ENCODE measurements at regions not wholly inside any gene's neighbourhood (a gene's known extent, or its start where the extent isn't known, plus 50 kb on each side); places are given as distances from the start of the nearest gene placed in this dataset.
"Not testable (repeated sequence)": the region's sequence is repeated elsewhere in the genome, so short reads cannot be mapped to it uniquely, and the experiment has no call there.

DNA sequence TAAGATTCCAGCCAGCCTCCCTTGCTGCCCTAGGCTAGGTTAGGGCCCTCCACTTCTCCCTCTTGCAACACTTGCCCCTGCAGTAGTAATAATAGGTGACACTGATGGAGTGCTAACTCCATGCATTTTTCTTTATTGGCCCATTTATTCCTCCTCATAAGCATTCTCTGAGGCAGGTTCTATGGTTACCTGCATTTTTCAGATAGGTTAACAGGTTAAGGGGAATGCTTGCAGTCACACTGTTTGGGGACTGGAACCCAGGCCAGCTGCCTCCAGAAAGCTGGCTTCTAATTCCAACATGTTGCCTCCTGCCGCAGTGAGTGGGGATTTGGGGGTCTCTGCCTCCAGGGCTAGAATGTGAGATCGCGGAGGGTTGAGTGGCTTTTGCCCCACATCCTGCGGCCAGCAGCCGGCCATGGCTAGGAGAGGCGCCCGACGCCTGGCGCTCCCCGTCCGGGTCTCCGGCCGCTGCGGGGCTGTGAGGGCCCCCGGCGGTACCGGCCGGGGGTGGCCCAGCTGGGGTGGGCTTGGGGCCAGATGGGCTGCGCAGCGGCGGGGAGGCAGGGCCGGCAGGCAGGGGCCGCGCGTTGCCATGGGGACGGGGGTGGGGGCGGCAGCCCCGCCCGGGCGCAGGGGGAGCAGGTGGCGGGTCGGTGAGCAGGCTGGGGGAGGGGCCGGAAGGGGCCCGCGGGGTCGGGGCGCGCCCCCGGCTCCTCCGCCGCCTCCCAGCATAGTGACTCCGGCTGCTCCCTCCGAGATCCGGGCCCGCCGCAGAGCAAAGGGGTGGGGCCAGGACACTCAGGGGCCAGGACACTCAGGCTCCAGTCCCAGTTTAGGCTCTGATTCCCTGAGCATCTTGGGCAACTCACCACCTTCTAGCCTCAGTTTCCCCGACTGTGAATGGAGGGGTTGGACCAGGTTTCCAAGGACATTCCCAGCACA, 68.4 kb upstream of the SSBP3 start:
- no peak for DNase-seq

DNA sequence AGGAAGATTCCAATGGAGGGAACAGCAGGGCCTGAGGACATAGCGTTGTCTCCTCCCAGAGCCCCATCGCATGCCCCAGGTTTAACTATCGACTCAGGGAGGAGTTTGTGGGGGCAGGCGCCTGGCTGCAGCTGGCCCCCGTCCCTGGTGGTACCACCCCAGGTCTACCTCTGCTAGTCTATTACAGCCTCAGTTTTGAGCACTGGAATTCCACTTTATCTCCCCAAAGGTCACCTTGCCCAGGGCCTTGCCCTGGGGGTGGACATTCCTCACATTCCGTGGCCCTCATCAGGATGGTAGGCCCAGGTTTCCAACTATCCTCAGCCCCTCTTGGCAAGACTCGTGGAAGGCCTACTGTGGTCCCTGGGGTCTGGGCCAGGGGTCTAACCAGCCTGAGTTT, 65.4 kb upstream of the SSBP3 start:
- DNase-seq: no peak

DNA sequence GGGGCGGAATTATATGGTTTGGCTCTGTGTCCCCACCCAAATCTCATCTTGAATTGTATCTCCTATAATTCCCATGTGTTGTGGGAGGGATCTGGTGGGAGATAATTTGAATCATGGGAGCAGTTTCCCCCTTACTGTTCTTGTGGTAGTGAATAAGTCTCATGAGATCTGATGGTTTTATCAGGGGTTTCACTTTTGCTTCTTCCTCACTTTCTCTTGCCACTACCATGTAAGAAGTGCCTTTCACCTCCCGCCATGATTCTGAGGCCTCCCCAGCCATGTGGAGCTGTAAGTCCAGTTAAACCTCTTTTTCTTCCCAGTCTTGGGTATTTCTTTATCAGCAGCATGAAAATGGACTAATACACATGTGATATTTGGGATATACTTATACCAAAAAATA, 63.2 kb upstream of the SSBP3 start:
- DNase-seq: not testable (repeated sequence)

DNA sequence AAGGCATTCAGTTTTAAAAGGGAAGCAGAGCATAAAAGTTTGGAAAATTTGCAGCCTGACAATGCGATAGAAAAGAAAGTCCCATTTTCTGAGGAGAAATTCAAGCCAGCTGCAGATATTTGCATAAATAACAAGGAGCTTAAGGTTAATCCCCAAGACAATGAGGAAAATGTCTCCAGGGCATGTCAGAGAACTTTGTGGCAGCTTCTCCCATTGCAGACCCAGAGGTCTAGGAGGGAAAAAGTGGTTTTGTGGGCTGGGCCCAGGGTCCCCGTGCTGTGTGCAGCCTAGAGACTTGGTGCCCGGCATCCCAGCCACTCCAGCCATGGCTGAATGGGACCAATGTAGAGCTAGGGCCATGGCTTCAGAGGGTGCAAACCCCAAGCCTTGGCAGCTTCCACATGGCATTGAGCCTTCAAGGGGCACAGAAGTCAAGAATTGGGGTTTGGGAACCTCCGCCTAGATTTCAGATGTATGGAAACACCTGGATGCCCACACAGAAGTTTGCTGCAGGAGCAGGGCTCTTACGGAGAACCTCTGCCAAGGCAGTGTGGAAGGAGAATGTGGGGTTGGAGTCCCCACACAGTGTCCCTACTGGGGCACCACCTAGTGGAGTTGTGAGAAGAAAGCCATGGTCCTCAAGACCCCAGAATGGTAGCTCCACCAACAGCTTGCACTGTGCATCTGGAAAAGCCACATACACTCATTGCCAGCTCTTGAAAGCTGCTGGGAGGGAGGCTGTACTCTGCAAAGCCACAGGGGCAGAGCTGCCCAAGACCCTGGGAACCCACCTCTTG, 62.3 kb upstream of the SSBP3 start:
- not testable (repeated sequence) for DNase-seq

DNA sequence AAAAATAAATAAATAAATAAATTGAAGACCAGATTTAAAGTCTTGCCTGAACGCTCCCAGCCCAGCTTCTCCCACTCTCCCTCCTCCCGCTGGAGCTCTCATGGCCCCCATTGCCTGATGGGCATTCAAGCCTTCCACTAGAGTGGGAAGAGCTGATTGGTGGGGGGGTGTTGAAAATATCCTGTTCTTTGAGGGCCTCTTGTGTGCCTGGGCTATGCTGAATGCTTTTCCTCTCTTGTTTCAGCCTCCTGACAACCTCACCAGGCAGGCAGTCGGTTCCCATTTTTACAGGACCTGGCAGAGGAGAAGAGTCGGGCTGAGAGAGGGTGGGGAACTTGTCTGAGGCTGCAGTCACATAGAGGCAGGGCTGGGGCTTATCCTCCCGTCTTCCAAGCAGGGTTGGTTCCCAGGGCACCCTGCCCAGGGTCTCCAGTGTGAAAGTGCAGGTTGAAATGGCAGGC, 59.2 kb upstream of the SSBP3 start:
- no peak for DNase-seq

DNA sequence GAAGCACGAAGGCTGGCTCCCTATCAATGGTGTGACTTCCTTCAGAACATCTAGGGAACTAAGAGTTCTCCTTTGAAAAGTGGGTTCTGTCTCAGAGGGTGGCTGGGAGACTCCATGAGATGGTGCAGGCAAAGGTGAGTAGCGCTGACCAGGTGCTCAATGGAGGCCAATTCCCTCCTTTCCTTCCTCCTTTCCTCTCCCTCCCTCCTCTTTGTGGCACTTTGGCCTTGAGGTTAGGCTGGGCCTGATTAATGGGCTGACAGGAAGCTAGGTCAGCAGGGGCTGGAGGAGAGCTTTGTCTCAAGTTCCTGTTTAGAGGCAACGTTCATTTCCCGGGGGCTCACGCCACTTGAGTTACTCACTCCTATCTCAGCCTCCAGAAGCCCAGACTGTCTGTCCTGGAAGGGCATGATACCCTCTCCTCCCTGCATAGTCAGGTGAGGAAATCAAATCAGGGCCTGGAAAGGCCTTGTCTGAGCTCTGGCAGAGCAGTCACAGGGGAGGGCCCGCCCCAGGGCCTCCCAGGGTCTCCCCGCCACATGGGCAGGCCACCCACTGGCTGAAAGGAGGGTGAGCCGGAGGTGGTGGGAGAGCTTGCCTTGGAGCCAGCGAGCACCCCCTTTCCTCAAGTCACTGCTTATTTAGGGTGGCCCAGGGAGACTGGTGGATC, 58.4 kb upstream of the SSBP3 start:
- no peak for DNase-seq

DNA sequence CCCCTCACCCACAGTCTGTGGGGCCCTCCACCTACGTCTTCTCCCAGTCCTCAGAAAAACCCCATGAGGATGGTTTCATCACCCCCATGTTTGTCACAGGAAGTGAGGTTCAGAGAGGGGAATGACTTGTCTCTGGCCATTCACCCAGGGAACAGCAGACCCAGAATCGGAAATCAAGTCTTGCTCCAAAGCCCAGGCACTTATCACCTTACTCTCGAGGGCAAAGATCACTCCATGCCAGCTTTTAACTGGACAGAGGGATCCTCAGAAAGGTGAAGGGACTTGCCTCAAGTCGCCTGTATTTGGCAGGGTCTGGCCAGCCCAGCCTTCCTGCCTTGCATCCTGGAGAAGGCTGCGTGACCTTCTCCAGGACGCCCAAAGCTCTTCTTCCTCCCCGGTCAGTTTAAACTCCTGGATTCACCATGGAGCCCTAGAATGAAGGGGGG, 57.9 kb upstream of the SSBP3 start:
- DNase-seq: no peak

DNA sequence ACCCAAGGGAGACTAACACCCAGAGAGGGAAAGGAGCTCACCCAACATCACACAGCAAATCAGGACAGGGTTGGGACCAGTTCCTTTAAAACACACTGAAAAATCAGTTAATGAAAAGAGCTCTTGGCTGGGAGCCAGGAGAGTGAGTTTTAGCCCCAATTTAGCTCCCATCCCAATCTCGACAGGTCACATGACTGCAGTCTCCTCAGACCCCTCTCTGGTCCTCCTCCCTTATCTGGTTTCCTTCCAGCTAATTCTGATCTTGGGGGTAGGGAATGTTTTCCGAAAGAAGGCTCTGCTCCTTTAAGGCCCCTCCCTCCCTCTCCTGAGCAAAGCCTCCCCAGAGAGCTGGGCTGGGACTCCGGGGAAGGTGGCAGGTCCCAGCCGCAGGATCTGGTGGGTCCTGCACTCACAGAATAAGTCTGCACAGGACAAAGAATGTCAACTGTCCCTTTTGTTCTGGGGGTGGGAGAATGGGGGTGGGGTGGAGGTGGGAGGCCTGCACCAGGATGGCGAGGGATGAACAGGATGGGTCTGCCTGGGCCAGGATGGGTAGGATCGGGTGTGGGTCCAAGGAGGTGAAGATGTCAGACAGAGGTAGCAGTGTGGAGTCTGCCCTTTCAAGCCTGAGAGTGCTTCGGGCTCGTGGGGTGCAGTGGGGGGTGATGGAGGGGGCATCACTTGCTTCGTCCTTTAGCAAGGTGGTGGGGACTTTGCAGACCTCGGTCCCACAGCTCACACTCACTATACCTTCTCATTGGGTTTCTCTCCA, 57.3 kb upstream of the SSBP3 start:
- no peak for DNase-seq

DNA sequence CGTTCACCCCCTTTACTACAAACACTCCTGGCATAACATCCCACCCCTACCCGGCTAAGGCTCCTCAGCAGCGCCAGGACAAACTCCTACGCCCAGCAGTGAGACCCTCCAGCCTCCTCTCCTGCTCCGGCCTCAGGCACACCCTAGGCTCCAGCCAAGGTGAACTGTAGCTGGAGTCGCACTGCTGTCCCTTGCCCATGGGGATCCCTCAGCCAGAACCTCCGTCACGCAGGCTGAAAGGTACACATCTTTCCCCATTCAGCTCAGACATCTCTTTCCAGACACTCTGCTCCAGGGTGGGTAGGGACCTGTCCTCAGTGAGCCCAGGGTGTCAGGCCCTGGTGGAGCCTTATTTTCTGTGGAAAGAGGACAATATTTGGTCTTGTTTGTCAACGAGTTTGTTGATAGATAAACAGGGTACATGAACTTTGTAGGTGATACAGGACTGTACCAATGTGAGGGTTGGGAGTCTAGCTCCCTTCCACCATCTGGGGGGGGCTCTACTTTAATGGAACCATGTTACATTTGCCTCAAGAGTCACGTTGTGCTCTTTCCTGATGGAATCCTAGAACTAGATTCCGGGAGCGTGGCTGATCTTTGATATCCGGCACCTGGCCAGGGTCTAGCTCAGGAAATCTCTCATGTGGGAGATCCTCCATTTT, 56.5 kb upstream of the SSBP3 start:
- no peak for DNase-seq

DNA sequence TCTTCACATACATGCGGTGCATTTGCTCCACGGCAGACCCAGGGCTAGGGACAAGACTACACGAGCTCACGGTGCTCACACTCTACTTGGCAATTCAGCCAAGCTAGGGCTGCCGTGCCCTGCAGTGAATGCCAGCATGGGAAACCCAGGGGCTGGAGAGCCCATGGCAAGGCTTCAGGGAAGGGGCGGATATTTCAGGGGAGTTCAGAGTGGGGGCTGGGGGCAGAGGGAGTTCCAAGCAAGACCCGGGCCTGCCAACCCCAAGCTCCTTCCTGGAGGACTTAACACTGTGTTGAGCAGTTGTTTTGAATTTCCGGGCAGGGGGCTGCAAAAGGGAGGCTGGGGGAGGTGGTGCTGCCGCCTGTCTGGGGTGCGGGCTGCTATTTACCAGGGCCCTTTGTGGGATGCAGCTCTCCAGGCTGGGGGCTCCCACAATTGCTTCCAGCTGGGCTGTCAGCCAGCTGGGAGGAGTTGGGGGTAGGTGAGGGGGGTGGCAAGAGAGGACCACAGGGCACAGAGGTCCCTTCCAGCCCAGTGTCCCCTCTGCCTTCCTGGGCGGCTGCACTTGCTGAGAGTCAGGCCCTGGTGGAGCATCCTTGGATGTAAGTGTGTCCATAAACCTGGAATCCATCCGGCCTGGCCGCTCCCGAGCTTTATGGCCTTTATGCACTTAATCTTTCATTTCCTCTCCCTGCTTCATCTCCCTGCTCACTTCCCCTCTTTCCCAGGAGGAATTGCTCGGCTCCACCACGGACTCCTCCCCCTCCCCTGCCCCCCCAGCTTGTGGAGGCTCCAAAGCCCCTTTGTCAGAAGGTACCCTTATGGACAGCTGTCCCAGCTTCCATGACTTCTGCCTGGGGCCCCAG, 55.8 kb upstream of the SSBP3 start:
- DNase-seq: no peak

DNA sequence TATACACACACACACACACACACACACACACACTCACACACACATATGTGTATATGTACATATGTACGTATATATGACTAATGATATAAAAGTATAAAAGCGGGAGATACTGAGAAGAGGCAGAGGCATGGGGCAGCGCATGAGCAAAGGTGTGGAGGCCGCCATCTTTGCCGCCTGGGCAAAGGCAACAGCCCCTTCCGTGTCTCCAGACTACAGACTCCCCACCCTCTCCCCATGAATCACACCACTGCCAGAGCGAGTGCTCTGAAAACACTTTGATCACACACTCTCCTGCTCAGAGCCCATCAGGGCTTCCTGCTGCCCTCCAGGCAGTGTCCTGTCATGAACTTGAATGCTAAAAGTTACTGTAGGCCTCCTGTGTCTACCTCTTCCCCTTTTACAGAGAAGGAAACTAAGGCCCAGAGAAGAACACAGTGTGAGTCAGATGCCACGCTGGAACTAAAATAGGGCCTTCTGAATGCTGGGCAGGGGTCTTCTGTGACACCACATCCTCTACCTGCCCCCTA, 54.7 kb upstream of the SSBP3 start:
- no peak for DNase-seq

DNA sequence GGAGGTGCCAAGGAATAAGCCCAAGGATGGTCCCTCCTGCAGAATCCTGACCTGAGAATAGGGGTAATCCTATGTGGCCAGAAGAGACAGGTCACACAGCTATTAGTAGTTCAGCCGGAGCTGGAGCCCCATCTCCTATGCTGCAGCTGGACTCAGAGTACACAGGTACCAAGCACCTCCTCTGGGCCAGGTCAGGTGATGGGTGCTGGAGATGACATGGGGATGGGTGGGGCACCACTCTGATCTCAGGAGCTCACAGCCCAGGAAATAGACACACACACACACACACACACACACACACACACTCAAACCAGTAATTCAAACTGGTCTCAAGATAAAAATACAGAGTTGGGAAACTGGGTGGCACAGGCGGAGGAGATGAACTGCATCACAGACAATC, 54.2 kb upstream of the SSBP3 start:
- DNase-seq: no peak

DNA sequence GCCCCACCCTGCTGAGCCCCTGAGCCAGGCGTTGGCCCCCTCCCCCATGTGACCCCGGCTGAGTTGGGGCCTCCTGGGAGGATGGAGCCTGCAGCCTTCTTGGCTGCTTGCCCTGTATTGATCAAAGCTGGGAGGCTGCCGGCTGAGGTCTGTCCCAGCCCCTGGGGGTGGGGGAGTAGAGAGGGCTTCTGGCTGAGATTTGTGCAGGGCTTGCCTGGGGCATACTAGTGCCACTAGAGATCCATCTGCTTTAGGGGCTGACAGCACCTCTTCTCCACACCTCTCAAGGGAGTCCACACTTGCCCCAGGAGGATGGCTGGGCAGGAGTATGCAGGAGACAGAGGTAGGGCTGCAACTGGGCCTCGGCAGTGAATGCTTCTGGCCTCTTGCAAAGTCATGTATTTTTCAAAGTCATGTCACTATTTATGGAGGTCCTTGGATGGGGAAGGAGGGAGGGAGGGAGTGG, 53.6 kb upstream of the SSBP3 start:
- peak; percentile 93 for DNase-seq

DNA sequence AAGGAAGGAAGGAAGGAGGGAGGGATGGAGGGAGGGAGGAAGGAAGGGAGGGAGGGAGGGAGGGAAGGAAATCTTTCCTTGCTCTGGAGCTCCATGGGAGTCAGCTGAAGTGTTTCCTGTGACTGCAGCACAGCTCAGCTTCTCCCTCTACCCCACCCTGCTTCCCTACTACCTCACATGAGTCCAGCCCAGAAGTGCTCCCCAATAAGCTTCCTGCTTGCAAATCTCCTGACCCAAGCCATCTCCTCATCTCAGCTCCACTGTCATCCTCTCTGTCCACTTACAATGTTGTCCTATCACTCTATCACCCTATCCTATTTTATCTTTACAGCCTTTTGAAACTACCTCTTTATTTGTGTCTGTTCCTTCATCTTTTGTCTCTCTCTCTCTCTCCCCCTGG, 52.9 kb upstream of the SSBP3 start:
- peak; percentile 23 for DNase-seq

DNA sequence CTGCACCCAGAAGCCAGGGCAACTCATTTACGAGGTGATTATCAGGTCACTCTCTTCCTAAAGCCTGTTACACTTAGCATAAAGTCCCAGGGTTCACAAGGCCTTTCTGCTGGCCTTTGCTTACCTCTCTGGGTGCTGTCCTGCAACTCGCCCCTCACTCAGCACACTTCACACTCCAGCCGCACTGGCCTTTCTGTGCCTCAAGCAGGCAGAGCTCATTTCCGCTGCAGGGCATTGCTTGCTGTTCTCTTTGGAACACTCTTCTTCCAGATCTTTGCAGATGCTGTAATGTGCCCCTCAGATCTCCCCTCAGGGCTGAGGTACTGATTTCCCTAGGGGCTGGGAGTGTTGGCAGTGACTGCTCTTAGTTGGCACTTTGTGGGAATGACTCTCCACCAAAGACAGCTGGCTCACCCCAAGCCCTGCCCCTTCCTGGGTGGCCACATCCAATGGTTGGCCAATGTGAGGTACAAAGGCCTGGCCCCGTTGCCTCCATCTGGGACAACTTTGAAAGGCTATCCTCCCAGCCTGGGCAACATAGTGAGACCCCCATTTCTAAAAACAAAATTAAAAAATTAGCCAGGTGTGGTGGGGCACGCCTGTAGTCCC, 50.8 kb upstream of the SSBP3 start:
- no peak for DNase-seq

DNA sequence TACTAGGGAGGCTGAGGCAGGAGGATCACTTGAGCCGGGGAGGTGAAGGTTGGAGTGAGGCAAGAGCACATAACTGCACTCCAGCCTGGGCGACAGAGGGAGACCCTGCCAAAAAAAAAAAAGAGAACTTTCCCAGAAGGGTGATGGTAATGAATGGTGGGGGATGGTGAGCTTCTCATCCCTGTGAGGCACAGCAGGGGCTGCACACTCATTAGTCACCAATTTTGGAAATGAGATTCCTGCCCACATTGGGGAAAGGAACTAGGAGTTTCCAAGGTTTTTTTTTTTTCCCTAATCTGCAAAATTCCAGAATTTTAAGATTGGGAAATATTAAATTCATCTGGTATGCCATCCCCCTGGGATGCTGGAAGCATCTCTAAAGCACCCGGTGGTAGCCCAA, 50.2 kb upstream of the SSBP3 start:
- DNase-seq: no peak
